ENCODE measurements at regions not wholly inside any gene's neighbourhood (a gene's known extent, or its start where the extent isn't known, plus 50 kb on each side); places are given as distances from the start of the nearest gene placed in this dataset.

DNA sequence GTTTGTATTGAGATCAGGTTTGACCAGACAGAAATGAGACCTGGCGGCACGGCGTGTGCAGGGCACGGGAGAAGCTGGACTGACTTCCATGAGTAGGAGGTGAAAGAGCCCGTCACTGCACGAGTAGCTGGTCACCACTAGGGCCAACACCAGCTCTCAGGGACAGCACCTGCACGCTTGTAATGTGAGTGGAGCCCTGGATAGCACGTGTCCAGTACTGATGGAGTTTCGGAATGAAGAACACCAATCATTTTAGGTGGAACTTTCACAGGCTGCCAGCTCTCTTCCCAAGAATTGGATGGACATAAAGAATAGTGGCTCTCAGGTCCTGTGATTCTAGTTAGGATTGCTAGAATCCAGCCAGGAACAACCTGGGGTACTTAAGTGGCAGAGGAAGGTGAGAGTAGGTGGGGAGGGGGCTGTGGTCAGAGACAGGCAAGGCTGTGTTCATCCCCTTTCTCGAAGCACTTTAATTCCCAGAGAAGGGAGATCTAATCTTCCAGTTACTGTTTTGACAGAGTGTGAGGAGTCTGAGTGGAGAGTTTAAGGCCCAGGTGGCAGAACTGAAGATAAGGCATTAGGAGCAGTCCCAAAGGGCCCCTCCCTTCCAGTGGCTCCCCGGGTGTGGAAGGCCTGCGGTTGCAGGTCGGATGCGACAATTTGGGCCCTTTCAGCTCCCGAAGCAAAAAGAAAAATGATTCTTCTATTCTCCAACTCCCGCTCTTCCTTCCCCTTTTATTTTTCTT is 314.8 kb downstream of the QKI start:
- Histone ChIP-seq H3K27me3 (ENCODE audit: insufficient read depth, low read length) (no peaks in the 10 kb centered on the region), H3K9me3 (ENCODE audit: control insufficient read depth, low read depth, low read length) (no peaks in the 10 kb centered on the region), H4K5ac (ENCODE audit: insufficient read length, low read depth, low read length) (no peak overlapping the region), H3T11ph (ENCODE audit: low read length) (no peak overlapping the region), H2BK5ac (ENCODE audit: insufficient read length, low read length) (no peak overlapping the region), H2AFZ (ENCODE audit: low read length) (no peak overlapping the region), H3K23me2 (ENCODE audit: insufficient read length, low read depth, low read length, poor library complexity, severe bottlenecking) (no peaks in the 10 kb centered on the region), H4K91ac (ENCODE audit: insufficient read length, low read depth, low read length) (no peak overlapping the region), H3K79me1 (ENCODE audit: insufficient read depth, low read depth, low read length, poor library complexity, severe bottlenecking) (no peaks in the 10 kb centered on the region), H2AK5ac (ENCODE audit: insufficient read length, low read length) (no peak overlapping the region), H3K79me2 (ENCODE audit: insufficient read depth, low read length) (no peaks in the 10 kb centered on the region), H3K4ac (ENCODE audit: low read depth, low read length) (no peak overlapping the region), H3K18ac (ENCODE audit: insufficient read length, low read depth, low read length) (no peak overlapping the region), H3K23ac (ENCODE audit: insufficient read length, low read depth, low read length) (no peak overlapping the region), H3K4me1 (ENCODE audit: insufficient read depth, low read length) (no peaks in the 10 kb centered on the region), H3K56ac (ENCODE audit: insufficient read length, low read depth, low read length) (no peak overlapping the region), H2BK15ac (ENCODE audit: low read depth, low read length) (no peak overlapping the region), H3K14ac (ENCODE audit: insufficient read depth, low read length) (no peak overlapping the region), H3K27ac (ENCODE audit: insufficient read length, low read depth, low read length) (no peak overlapping the region), H2BK120ac (ENCODE audit: low read depth, low read length, poor library complexity, severe bottlenecking) (no peak overlapping the region), H3K4me2 (ENCODE audit: insufficient read depth, insufficient read length, low read length) (no peak overlapping the region), H2BK12ac (ENCODE audit: insufficient read length, low read depth, low read length) (no peak overlapping the region), H3K9ac (ENCODE audit: extremely low read depth, insufficient read length, low read length) (no peak overlapping the region), H2BK20ac (ENCODE audit: low read depth, low read length, poor library complexity, severe bottlenecking) (no peak overlapping the region), H4K8ac (replicated peaks; ENCODE audit: insufficient read length, low read depth, low read length) (peak overlapping the region; percentile 29), H4K20me1 (ENCODE audit: control insufficient read depth, insufficient read depth, insufficient read length) (no peaks in the 10 kb centered on the region)
- Mint-ChIP-seq H3K36me3 (ENCODE audit: insufficient read depth in 1 of 3, low read depth in 3 of 3) (no peaks in the 10 kb centered on the region), H3K4me3 (no peak overlapping the region), H3K4me1 (0 out of 4 replicates have a peak, but pooled peaks cover 0 to under 1% of the 10 kb centered on the region in 2 experiments), H3K27me3 (ENCODE audit: low read depth) (no peaks in the 10 kb centered on the region), H3K27ac (peak overlapping the region in 1 of 3 experiments; percentile 82; a peak in 1 of 7 replicates), H3K9me3 (no peaks in the 10 kb centered on the region)
- no peak for DNase-seq
- no CpG with 5 or more reads among the region's 16 CpGs for WGBS (ENCODE audit: extremely low coverage, insufficient read length, low lambda C conversion rate)
- TF ChIP-seq, protein P1, sequence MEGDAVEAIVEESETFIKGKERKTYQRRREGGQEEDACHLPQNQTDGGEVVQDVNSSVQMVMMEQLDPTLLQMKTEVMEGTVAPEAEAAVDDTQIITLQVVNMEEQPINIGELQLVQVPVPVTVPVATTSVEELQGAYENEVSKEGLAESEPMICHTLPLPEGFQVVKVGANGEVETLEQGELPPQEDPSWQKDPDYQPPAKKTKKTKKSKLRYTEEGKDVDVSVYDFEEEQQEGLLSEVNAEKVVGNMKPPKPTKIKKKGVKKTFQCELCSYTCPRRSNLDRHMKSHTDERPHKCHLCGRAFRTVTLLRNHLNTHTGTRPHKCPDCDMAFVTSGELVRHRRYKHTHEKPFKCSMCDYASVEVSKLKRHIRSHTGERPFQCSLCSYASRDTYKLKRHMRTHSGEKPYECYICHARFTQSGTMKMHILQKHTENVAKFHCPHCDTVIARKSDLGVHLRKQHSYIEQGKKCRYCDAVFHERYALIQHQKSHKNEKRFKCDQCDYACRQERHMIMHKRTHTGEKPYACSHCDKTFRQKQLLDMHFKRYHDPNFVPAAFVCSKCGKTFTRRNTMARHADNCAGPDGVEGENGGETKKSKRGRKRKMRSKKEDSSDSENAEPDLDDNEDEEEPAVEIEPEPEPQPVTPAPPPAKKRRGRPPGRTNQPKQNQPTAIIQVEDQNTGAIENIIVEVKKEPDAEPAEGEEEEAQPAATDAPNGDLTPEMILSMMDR (conservative IDR thresholded peaks at IDR 0.05): no peak; the same call in 2 of the 3 replicates

Data from H9 (cell line).